ENCODE measurements at regions not wholly inside any gene's neighbourhood (a gene's known extent, or its start where the extent isn't known, plus 50 kb on each side); places are given as distances from the start of the nearest gene placed in this dataset.

GRCh38 chr12:91863702-91864101, 281.9 kb downstream of the BTG1 start:
- in situ Hi-C loops (cut with HindIII; ENCODE audit: low pct_unique_long_range_greater_than_20kb, low sequenced_read_pairs): no loop called here
- Histone ChIP-seq H3K27me3 (ENCODE audit: control insufficient read depth, insufficient read depth, low read length) (no peaks in the 10 kb centered on the region), H3K36me3 (ENCODE audit: control insufficient read depth, insufficient read depth, low read length) (no peaks in the 10 kb centered on the region), H3K9me3 (ENCODE audit: control insufficient read depth, insufficient read depth, low read depth, low read length) (no peaks in the 10 kb centered on the region), H3K4me3 (ENCODE audit: low read depth in 2 of 2, low read length in 2 of 2) (no peak overlapping the region), H3K27ac (ENCODE audit: low read length) (no peak overlapping the region), H3K4me1 (ENCODE audit: control insufficient read depth, insufficient read depth, low read length) (no peaks in the 10 kb centered on the region)
- ChIA-PET CTCF (no interaction called here), POLR2A (no interaction called here)
- intact Hi-C loops (cut with micrococcal nuclease; ENCODE audit: unreplicated experiment): no loop called here
- DNase-seq (ENCODE audit: low read depth, low spot score) (no peak), ATAC-seq (no peak)
- no TSS peak for BruUV-seq (replicated peaks)
- no peak for TF ChIP-seq SIN3A (IDR thresholded peaks at IDR 0.05; ENCODE audit: borderline replicate concordance, insufficient read depth, low read depth, low read length)
- TF ChIP-seq POLR2AphosphoS5 (IDR thresholded peaks at IDR 0.05; ENCODE audit: low read depth, low read length): no peak
- TF ChIP-seq CTCF (IDR thresholded peaks at IDR 0.05): no peak
- no peak for TF ChIP-seq REST (IDR thresholded peaks at IDR 0.05; ENCODE audit: insufficient read depth in 1 of 2, low read depth in 2 of 2, low read length in 1 of 2)
- TF ChIP-seq TCF7L2 (IDR thresholded peaks at IDR 0.05; ENCODE audit: low read depth, low read length): no peak

- intact Hi-C loops (cut with micrococcal nuclease; ENCODE audit: unreplicated experiment): no loop called here
- no peak for ATAC-seq
- Histone ChIP-seq H3K27me3 (ENCODE audit: control insufficient read depth, insufficient read depth, low read length) (no peaks in the 10 kb centered on the region), H3K27ac (ENCODE audit: low read length) (no peak overlapping the region), H3K36me3 (ENCODE audit: control insufficient read depth, insufficient read depth, low read length) (no peaks in the 10 kb centered on the region), H3K4me3 (ENCODE audit: low read depth in 2 of 2, low read length in 2 of 2) (no peak overlapping the region), H3K9me3 (ENCODE audit: control insufficient read depth, insufficient read depth, low read depth, low read length) (no peaks in the 10 kb centered on the region), H3K4me1 (ENCODE audit: control insufficient read depth, insufficient read depth, low read length) (no peaks in the 10 kb centered on the region)
- ChIA-PET CTCF (no interaction called here), POLR2A (no interaction called here)
- no peak for DNase-seq (ENCODE audit: low read depth, low spot score)
- in situ Hi-C loops (cut with HindIII; ENCODE audit: low pct_unique_long_range_greater_than_20kb, low sequenced_read_pairs): no loop called here
- BruUV-seq (replicated peaks): no TSS peak
- no peak for TF ChIP-seq POLR2AphosphoS5 (IDR thresholded peaks at IDR 0.05; ENCODE audit: low read depth, low read length)
- TF ChIP-seq SIN3A (IDR thresholded peaks at IDR 0.05; ENCODE audit: borderline replicate concordance, insufficient read depth, low read depth, low read length): no peak
- no peak for TF ChIP-seq CTCF (IDR thresholded peaks at IDR 0.05)
- no peak for TF ChIP-seq REST (IDR thresholded peaks at IDR 0.05; ENCODE audit: insufficient read depth in 1 of 2, low read depth in 2 of 2, low read length in 1 of 2)
- no peak for TF ChIP-seq TCF7L2 (IDR thresholded peaks at IDR 0.05; ENCODE audit: low read depth, low read length)
Measured at GRCh38 chr12:91861554-91861953, 284.1 kb downstream of the BTG1 start.
